ENCODE measurements at regions not wholly inside any gene's neighbourhood (a gene's known extent, or its start where the extent isn't known, plus 50 kb on each side); places are given as distances from the start of the nearest gene placed in this dataset.

DNA sequence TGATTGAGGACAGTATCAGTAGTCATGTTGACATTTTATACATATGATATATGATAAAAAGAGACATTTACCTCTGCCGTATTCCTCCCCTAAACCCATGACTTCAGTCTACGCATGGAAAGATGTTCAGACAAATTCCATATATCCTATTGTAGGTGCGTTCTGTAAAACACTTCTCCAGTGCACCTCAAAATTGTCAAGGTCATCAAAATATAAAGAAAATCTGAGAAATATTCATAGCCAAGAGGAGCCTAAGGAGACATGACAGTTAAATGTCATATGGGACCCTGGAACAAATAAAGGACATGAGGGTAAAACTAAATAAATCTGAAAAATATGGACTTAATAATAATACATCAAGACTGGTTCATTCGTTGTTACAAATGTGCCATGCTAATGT is 71.5 kb downstream of the CCER1 start:
- no peak overlapping the region for H3K56ac ChIP-seq (ENCODE audit: insufficient read length, low read depth, low read length)
- no peaks in the 10 kb centered on the region for H3K9me3 ChIP-seq (ENCODE audit: control insufficient read depth, low read depth, low read length)
- no peak overlapping the region for H3K14ac ChIP-seq (ENCODE audit: insufficient read depth, low read length)
- H4K91ac ChIP-seq (ENCODE audit: insufficient read length, low read depth, low read length): no peak overlapping the region
- H3K18ac ChIP-seq (ENCODE audit: insufficient read length, low read depth, low read length): no peak overlapping the region
- no peaks in the 10 kb centered on the region for H3K4me1 ChIP-seq (ENCODE audit: insufficient read depth, low read length)
- H2BK15ac ChIP-seq (ENCODE audit: low read depth, low read length): no peak overlapping the region
- H2AFZ ChIP-seq (ENCODE audit: low read length): no peak overlapping the region
- H3K27ac ChIP-seq (ENCODE audit: insufficient read length, low read depth, low read length): no peak overlapping the region
- H4K5ac ChIP-seq (ENCODE audit: insufficient read length, low read depth, low read length): no peak overlapping the region
- WGBS (ENCODE audit: extremely low coverage, insufficient read length, low lambda C conversion rate): no CpG with 5 or more reads among the region's 4 CpGs
- no peak overlapping the region for H3K4ac ChIP-seq (ENCODE audit: low read depth, low read length)
- no peaks in the 10 kb centered on the region for H4K20me1 ChIP-seq (ENCODE audit: control insufficient read depth, insufficient read depth, insufficient read length)
- no peak overlapping the region for H2BK120ac ChIP-seq (ENCODE audit: low read depth, low read length, poor library complexity, severe bottlenecking)
- H2BK20ac ChIP-seq (ENCODE audit: low read depth, low read length, poor library complexity, severe bottlenecking): no peak overlapping the region
- no peak for TF ChIP-seq CTCF (conservative IDR thresholded peaks at IDR 0.05)
- H3K79me1 ChIP-seq (ENCODE audit: insufficient read depth, low read depth, low read length, poor library complexity, severe bottlenecking): no peaks in the 10 kb centered on the region
- no peaks in the 10 kb centered on the region for H3K23me2 ChIP-seq (ENCODE audit: insufficient read length, low read depth, low read length, poor library complexity, severe bottlenecking)
- H3K4me2 ChIP-seq (ENCODE audit: insufficient read depth, insufficient read length, low read length): no peak overlapping the region
- Mint-ChIP-seq H3K36me3 (ENCODE audit: insufficient read depth in 1 of 3, low read depth in 3 of 3) (no peaks in the 10 kb centered on the region), H3K27me3 (ENCODE audit: low read depth) (no peaks in the 10 kb centered on the region), H3K9me3 (no peaks in the 10 kb centered on the region), H3K4me3 (no peak overlapping the region), H3K4me1 (no peaks in the 10 kb centered on the region), H3K27ac (no peak overlapping the region)
- H3K27me3 ChIP-seq (ENCODE audit: insufficient read depth, low read length): no peaks in the 10 kb centered on the region
- H2BK12ac ChIP-seq (ENCODE audit: insufficient read length, low read depth, low read length): no peak overlapping the region
- no peak overlapping the region for H3K9ac ChIP-seq (ENCODE audit: extremely low read depth, insufficient read length, low read length)
- no peak overlapping the region for H3K23ac ChIP-seq (ENCODE audit: insufficient read length, low read depth, low read length)
- no peak overlapping the region for H3T11ph ChIP-seq (ENCODE audit: low read length)
- no peaks in the 10 kb centered on the region for H3K79me2 ChIP-seq (ENCODE audit: insufficient read depth, low read length)
- DNase-seq: no peak
- H2AK5ac ChIP-seq (ENCODE audit: insufficient read length, low read length): no peak overlapping the region
- no peak overlapping the region for H2BK5ac ChIP-seq (ENCODE audit: insufficient read length, low read length)
- no peak overlapping the region for H4K8ac ChIP-seq (replicated peaks; ENCODE audit: insufficient read length, low read depth, low read length)

Measured in H9 (cell line).